Kidney epithelial cell (primary cell): ENCODE measurements at regions not wholly inside any gene's neighbourhood (a gene's known extent, or its start where the extent isn't known, plus 50 kb on each side); places are given as distances from the start of the nearest gene placed in this dataset.

Experiments
- DNase-seq: peaks from one replicate; pipeline ENCODE4 v3.0.0-alpha.2; 2010; ENCODE audit warnings: low read depth
- H3K27me3 ChIP-seq: 2 replicates; pipeline ENCODE4 v1.6.0; 2011; ENCODE audit warnings: low read length; ENCODE audit not compliant: control insufficient read depth, insufficient read depth
- H3K36me3 ChIP-seq: 2 replicates; pipeline ENCODE4 v1.5.1; 2011; ENCODE audit warnings: low read length; ENCODE audit not compliant: control insufficient read depth, insufficient read depth
- H3K4me3 ChIP-seq: 2 replicates; pipeline ENCODE4 v1.5.1; 2011; ENCODE audit warnings: low read depth, mild to moderate bottlenecking, control low read depth, low read length
- TF ChIP-seq, protein P1 (sequence below): IDR thresholded peaks from 2 replicates; pipeline ENCODE4 v1.5.1; 2011; ENCODE audit warnings: mild to moderate bottlenecking, moderate library complexity, low read length, control low read depth, inconsistent platforms; ENCODE audit not compliant: insufficient read depth, poor library complexity, severe bottlenecking

DNA sequence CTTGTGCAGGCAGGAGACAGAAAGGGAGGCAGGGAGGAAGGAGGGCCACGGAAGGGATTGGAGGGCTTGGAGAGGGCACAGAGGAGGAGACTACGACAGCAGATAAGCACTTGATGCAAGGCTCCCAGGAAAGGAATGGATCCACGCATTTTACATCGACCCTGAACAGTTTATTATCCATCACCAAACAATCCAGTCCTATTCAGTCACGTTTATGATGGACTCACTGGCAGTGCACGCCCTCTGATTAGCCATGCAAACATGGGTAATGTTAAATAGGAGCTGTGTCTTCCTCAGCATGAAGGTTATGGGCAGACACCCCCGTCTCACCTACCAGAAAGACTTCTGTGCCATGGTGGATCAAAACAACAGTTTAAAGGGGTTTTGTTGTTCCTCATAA is 80.2 kb upstream of the SNRK start:
- H3K36me3 ChIP-seq: no peaks in the 10 kb centered on the region
- no peak overlapping the region for H3K4me3 ChIP-seq
- H3K27me3 ChIP-seq: no peaks in the 10 kb centered on the region
- TF ChIP-seq, protein P1, sequence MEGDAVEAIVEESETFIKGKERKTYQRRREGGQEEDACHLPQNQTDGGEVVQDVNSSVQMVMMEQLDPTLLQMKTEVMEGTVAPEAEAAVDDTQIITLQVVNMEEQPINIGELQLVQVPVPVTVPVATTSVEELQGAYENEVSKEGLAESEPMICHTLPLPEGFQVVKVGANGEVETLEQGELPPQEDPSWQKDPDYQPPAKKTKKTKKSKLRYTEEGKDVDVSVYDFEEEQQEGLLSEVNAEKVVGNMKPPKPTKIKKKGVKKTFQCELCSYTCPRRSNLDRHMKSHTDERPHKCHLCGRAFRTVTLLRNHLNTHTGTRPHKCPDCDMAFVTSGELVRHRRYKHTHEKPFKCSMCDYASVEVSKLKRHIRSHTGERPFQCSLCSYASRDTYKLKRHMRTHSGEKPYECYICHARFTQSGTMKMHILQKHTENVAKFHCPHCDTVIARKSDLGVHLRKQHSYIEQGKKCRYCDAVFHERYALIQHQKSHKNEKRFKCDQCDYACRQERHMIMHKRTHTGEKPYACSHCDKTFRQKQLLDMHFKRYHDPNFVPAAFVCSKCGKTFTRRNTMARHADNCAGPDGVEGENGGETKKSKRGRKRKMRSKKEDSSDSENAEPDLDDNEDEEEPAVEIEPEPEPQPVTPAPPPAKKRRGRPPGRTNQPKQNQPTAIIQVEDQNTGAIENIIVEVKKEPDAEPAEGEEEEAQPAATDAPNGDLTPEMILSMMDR: no peak
- DNase-seq: no peak

DNA sequence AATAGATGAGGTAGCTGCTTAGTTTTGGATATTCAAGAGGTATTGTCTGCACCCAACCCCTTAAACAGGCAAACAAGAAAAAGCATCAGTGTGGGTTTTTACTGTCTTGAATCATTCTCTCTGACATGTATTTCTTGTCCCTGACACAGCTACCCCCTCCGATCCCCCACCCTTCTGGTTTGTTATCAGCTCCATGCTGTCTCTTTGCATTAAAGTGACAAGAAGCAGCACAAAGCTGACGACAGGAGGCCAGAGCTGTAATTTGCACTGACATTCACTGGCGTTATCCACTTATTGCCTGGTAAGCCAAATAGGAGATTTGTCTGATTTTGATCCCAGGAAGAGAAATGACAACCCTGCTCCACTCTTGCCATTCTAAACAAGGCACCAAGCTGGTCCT is 83.3 kb upstream of the SNRK start:
- TF ChIP-seq, protein P1: no peak
- Histone ChIP-seq H3K4me3 (no peak overlapping the region), H3K27me3 (no peaks in the 10 kb centered on the region), H3K36me3 (no peaks in the 10 kb centered on the region)
- no peak for DNase-seq

DNA sequence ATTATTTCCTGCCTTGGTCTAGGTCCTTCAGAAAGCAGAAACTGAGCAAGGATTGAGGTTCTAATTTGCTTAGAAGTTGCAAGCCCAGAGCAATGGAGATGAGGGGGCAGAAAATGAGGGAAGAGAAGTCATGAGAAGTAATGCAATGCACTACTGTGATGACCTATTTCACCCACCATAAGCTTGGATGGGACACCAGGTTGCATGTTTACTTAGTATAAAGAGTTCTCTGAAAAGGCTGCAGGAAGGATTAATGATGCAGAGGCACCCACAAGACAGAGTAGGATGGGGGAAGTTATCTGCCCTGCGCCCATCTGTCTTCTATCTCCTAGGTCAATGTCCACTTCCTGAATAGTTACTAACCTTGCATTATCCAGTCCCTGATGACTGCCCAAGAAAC is 84.8 kb upstream of the SNRK start:
- Histone ChIP-seq H3K27me3 (no peaks in the 10 kb centered on the region), H3K4me3 (no peak overlapping the region), H3K36me3 (no peaks in the 10 kb centered on the region)
- no peak for DNase-seq
- TF ChIP-seq, protein P1: no peak

DNA sequence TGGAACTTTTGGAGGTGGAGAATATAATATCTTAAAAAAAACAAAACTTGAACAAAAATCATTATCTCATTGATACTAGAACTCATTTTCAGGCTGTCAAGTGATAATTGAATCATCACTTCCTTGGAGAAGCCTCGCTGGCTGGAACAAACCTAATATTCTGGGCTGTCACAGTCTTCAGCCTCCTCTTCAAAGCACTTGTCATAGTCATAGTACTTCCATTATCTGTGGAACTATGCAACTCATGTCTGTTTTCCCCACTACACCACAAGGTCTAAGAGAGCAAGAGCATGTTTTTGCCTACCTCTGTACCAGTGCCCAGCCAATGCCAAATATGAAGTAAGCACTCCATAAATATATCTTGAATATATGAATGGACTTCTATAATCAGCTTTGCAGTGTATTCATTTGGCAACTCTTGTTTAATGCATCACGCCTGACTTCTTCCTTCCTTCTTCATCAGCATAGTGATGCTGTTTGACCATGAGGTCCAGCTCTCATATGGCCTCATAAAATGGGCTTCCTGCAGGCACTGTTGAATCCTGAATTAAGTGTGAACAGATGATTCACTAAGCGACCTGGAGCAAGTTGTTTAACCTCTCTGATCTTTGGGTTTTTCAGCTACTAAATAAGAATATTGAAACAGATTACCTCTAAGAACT is 86.6 kb upstream of the SNRK start:
- Histone ChIP-seq H3K4me3 (no peak overlapping the region), H3K36me3 (no peaks in the 10 kb centered on the region), H3K27me3 (no peaks in the 10 kb centered on the region)
- DNase-seq: no peak
- TF ChIP-seq, protein P1: no peak

DNA sequence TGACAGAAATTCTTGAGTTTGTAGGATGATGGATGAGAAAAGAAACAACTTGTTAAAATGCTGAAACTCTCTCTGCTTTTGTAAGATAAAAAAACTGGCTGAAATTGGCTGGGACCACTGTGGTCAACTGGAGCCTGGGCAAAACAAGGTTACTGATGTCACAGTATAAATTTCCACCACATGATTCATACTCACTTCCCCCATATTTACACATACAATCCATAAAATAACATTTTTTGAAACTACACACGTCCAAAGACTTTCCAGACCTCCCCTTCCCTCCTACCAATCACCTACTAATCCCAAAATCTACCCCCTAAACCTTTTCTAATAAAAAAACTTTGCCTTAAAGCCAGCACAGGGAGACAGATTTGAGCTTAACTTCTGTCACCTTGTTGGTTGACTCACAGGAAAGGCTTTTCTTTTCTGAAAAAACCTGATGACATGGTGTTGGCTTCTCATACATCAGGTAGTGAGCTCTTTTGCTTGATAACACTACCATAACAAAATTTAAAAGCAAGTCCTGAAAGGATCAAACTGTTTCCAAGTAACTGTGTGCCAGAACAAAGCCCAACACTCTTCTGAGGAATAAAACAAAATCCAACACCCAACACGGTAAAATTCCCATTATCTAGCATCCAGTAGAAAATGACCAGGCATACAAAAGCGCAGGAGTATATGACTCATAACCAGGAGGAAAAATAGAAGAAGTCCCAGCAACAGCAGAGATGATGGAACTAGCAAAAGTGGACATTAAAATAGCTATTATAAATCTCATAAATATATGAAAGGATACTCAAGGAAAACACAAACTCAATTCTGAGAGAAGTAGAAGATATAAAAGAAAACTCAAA is 87.3 kb upstream of the SNRK start:
- DNase-seq: no peak
- no peak overlapping the region for H3K4me3 ChIP-seq
- no peaks in the 10 kb centered on the region for H3K27me3 ChIP-seq
- TF ChIP-seq, protein P1: no peak
- H3K36me3 ChIP-seq: no peaks in the 10 kb centered on the region

DNA sequence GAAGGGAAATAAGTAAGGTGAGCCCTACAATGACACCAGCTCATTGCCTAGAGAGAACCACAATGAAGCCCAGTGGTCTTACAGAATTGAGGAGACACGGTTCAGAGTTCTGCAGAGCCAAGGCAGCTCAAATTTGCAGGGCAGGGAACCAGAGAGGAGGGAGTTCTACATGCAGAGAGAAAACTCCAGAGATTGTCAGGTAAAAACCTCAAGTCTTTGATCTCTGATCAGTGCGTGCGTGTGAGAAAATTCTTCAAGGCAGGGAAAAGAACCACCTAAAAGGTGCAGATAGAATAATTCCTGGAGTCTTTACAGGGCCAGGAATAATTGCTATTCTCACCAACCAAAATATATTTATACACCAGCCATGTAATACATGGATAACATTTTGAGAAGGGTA is 88.0 kb upstream of the SNRK start:
- DNase-seq: no peak
- no peak overlapping the region for H3K4me3 ChIP-seq
- no peaks in the 10 kb centered on the region for H3K27me3 ChIP-seq
- TF ChIP-seq, protein P1: no peak
- no peaks in the 10 kb centered on the region for H3K36me3 ChIP-seq
